ENCODE measurements at regions not wholly inside any gene's neighbourhood (a gene's known extent, or its start where the extent isn't known, plus 50 kb on each side); places are given as distances from the start of the nearest gene placed in this dataset.

DNA sequence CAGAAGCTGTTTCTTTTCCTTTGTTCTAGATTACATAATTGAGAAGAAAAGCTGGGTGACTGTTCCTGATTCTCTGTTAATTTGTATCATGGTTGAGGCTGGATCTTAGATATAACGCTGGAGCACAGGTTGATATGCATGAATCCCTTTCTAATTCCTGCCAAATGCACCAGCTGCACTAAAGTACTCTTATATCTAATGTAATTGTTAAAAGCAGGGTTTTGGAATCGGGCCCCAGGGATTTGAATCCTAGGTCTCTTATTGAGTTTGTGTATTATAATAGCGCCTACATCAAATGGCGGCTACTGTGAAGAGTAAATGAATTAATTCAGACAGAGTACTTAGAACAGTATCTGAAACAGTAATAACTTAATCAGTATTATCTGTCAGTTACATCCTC is 80.4 kb downstream of the MC4R start:
- Histone ChIP-seq H3K4me2 (ENCODE audit: low read length) (no peak overlapping the region), H3K79me2 (ENCODE audit: insufficient read depth, low read depth, low read length) (no peaks in the 10 kb centered on the region), H3K4me1 (ENCODE audit: insufficient read depth, low read length, poor library complexity, severe bottlenecking) (no peaks in the 10 kb centered on the region), H3K36me3 (ENCODE audit: insufficient read depth, low read length) (no peaks in the 10 kb centered on the region), H3K9me2 (ENCODE audit: insufficient read depth, low read length) (no peaks in the 10 kb centered on the region), H3K27ac (ENCODE audit: low read depth, low read length, poor library complexity, severe bottlenecking) (no peak overlapping the region), H2AFZ (ENCODE audit: low read length) (no peak overlapping the region), H3K4me3 (ENCODE audit: low read depth, low read length, poor library complexity, severe bottlenecking) (no peak overlapping the region), H4K20me1 (ENCODE audit: insufficient read depth, low read length) (no peaks in the 10 kb centered on the region), H3K9me3 (ENCODE audit: low read length) (no peaks in the 10 kb centered on the region)
- BruUV-seq (replicated peaks) = no TSS peak
- TF ChIP-seq EZH2phosphoT487 (IDR thresholded peaks at IDR 0.05; ENCODE audit: borderline replicate concordance, low read depth, low read length) (no peak), CTCF (conservative IDR thresholded peaks at IDR 0.05; ENCODE audit: low read length) (no peak)
- CTCF ChIA-PET (ENCODE audit: unreplicated experiment) = no interaction called here
- intact Hi-C loops (cut with micrococcal nuclease; ENCODE audit: unreplicated experiment) = no loop called here
- DNase-seq (ENCODE audit: low spot score) = no peak
- POLR2A ChIA-PET = no interaction called here

DNA sequence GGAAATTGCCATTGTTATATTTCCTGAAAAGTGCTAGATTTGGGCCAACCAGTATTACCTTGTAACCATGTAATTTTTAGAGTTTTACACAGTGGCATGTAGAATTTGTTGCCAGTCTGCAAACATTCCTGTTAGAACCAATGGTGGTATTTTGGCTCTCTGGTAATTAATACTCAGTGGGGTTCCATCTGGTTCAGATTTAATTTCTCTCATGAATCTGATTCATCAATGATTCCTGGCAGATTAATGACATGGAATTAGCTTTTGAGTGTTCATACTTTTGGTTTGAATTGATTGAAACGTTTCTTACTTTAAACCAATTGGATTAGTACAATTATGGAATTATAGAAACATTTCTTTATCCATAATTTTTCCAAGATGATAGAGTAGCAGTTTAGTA is 93.2 kb downstream of the MC4R start:
- Histone ChIP-seq H3K27ac (ENCODE audit: low read depth, low read length, poor library complexity, severe bottlenecking) (no peak overlapping the region), H3K79me2 (ENCODE audit: insufficient read depth, low read depth, low read length) (no peaks in the 10 kb centered on the region), H4K20me1 (ENCODE audit: insufficient read depth, low read length) (no peaks in the 10 kb centered on the region), H3K4me1 (ENCODE audit: insufficient read depth, low read length, poor library complexity, severe bottlenecking) (no peaks in the 10 kb centered on the region), H3K4me3 (ENCODE audit: low read depth, low read length, poor library complexity, severe bottlenecking) (no peak overlapping the region), H3K36me3 (ENCODE audit: insufficient read depth, low read length) (no peaks in the 10 kb centered on the region), H3K9me3 (ENCODE audit: low read length) (no peaks in the 10 kb centered on the region), H3K4me2 (ENCODE audit: low read length) (no peak overlapping the region), H3K9me2 (ENCODE audit: insufficient read depth, low read length) (no peaks in the 10 kb centered on the region), H2AFZ (ENCODE audit: low read length) (no peak overlapping the region)
- intact Hi-C loops (cut with micrococcal nuclease; ENCODE audit: unreplicated experiment) = no loop called here
- no peak for DNase-seq (ENCODE audit: low spot score)
- ChIA-PET CTCF (ENCODE audit: unreplicated experiment) (no interaction called here), POLR2A (no interaction called here)
- no TSS peak for BruUV-seq (replicated peaks)
- TF ChIP-seq EZH2phosphoT487 (IDR thresholded peaks at IDR 0.05; ENCODE audit: borderline replicate concordance, low read depth, low read length) = no peak
- no peak for TF ChIP-seq CTCF (conservative IDR thresholded peaks at IDR 0.05; ENCODE audit: low read length)

- Histone ChIP-seq H3K4me3 (ENCODE audit: low read depth, low read length, poor library complexity, severe bottlenecking) (no peak overlapping the region), H3K4me1 (ENCODE audit: insufficient read depth, low read length, poor library complexity, severe bottlenecking) (no peaks in the 10 kb centered on the region), H4K20me1 (ENCODE audit: insufficient read depth, low read length) (no peaks in the 10 kb centered on the region), H2AFZ (ENCODE audit: low read length) (no peak overlapping the region), H3K9me3 (ENCODE audit: low read length) (no peaks in the 10 kb centered on the region), H3K27ac (ENCODE audit: low read depth, low read length, poor library complexity, severe bottlenecking) (no peak overlapping the region), H3K4me2 (ENCODE audit: low read length) (no peak overlapping the region), H3K9me2 (ENCODE audit: insufficient read depth, low read length) (no peaks in the 10 kb centered on the region), H3K36me3 (ENCODE audit: insufficient read depth, low read length) (no peaks in the 10 kb centered on the region), H3K79me2 (ENCODE audit: insufficient read depth, low read depth, low read length) (no peaks in the 10 kb centered on the region)
- ChIA-PET CTCF (ENCODE audit: unreplicated experiment) (no interaction called here), POLR2A (interaction anchor here (1.0 kb wide), 1 partner anchor 8 kb away, joined by 3 read pairs; no protein-coding TSS in a partner anchor)
- TF ChIP-seq CTCF (conservative IDR thresholded peaks at IDR 0.05; ENCODE audit: low read length) = no peak
- TF ChIP-seq EZH2phosphoT487 (IDR thresholded peaks at IDR 0.05; ENCODE audit: borderline replicate concordance, low read depth, low read length) = no peak
- intact Hi-C loops (cut with micrococcal nuclease; ENCODE audit: unreplicated experiment) = no loop called here
- no peak for DNase-seq (ENCODE audit: low spot score)
- BruUV-seq (replicated peaks) = no TSS peak
Observed at GRCh38 chr18:60277855-60278480, 94.6 kb downstream of the MC4R start.
